ENCODE measurements at regions not wholly inside any gene's neighbourhood (a gene's known extent, or its start where the extent isn't known, plus 50 kb on each side); places are given as distances from the start of the nearest gene placed in this dataset.

DNA sequence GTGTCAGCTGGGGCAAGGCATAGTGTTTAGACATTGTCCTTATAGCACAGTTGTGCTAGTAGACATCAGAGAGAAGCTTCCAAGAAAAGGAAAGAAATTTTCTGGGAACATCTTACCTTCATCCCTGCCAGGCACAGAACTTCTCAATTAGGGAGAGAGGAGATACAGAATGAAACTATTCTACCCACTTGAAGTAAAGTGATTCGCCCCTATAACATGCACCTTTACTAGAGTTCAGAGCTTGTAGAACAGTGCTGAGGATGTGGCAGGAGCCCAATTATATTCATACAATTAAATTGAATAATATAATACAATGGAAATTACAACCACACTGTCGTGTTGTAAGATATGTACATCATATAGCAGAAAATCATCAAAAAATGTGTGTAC lies 1063.9 kb upstream of the CITED2 start:
- H3K27ac ChIP-seq (ENCODE audit: low read depth in 1 of 2, low read length in 1 of 2): no peak overlapping the region
- DNase-seq (ENCODE audit: low read depth in 6 of 9, low spot score in 9 of 9): no peak

DNA sequence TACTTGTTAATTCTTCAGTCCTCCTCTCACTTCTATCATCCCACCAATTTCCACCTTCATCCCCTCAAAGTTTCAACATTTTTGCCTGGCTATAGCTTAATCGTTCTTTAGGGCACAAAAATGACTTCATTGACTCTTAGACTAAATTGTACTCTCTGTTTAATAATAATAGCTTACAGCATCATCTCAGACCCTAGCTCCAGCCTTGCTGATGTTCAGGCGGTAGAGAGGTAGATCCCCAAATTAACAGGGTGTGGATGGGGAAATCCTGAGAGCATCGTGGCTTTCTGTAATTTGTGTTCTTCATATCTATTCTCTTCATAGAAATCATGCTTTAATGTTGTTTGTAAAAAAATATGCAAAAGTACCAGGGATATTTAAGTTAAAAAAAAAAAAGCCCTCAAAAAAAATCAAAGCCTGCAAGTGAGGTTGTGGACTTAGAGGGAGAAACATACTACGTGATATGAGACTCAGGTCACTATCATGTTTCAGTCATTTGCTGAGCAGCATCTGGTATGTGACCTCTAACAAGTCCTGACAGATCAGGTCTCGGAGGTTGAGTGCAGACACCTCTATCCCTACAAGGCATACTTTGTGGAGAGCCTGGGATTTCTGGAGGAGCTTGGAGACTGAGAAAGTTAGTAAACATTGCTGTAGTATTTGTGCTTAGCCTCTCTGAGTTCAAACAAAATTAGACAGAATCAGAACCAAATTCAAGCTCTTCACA lies 1063.3 kb upstream of the CITED2 start:
- Histone ChIP-seq H3K27me3 (ENCODE audit: control insufficient read depth in 2 of 2, insufficient read depth in 1 of 2, low read length in 1 of 2) (no peaks in the 10 kb centered on the region), H3K4me3 (ENCODE audit: low read length in 2 of 2) (no peak overlapping the region), H3K27ac (ENCODE audit: low read depth in 1 of 2, low read length in 1 of 2) (no peak overlapping the region), H3K4me1 (ENCODE audit: control insufficient read depth in 2 of 2, insufficient read depth in 2 of 2, low read length in 2 of 2) (no peaks in the 10 kb centered on the region), H3K36me3 (ENCODE audit: control insufficient read depth in 2 of 2, insufficient read depth in 2 of 2, low read length in 1 of 2) (no peaks in the 10 kb centered on the region), H3K9me3 (ENCODE audit: control insufficient read depth in 2 of 2, insufficient read depth in 1 of 2, low read length in 1 of 2) (peaks cover 0 to 8% of the 10 kb centered on the region in 2 donors)
- 92% methylated on average over 5 of the region's 5 CpGs for WGBS
- no peak for DNase-seq (ENCODE audit: low read depth in 6 of 9, low spot score in 9 of 9)

More for the DNA sequence above, 1063.9 kb upstream of the CITED2 start:
- WGBS: 95% methylated on average over 2 of the region's 2 CpGs
- Histone ChIP-seq H3K36me3 (ENCODE audit: control insufficient read depth in 2 of 2, insufficient read depth in 2 of 2, low read length in 1 of 2) (no peaks in the 10 kb centered on the region), H3K9me3 (ENCODE audit: control insufficient read depth in 2 of 2, insufficient read depth in 1 of 2, low read length in 1 of 2) (peaks cover 0 to 8% of the 10 kb centered on the region in 2 donors), H3K4me1 (ENCODE audit: control insufficient read depth in 2 of 2, insufficient read depth in 2 of 2, low read length in 2 of 2) (no peaks in the 10 kb centered on the region), H3K4me3 (ENCODE audit: low read length in 2 of 2) (no peak overlapping the region), H3K27me3 (ENCODE audit: control insufficient read depth in 2 of 2, insufficient read depth in 1 of 2, low read length in 1 of 2) (no peaks in the 10 kb centered on the region)

DNA sequence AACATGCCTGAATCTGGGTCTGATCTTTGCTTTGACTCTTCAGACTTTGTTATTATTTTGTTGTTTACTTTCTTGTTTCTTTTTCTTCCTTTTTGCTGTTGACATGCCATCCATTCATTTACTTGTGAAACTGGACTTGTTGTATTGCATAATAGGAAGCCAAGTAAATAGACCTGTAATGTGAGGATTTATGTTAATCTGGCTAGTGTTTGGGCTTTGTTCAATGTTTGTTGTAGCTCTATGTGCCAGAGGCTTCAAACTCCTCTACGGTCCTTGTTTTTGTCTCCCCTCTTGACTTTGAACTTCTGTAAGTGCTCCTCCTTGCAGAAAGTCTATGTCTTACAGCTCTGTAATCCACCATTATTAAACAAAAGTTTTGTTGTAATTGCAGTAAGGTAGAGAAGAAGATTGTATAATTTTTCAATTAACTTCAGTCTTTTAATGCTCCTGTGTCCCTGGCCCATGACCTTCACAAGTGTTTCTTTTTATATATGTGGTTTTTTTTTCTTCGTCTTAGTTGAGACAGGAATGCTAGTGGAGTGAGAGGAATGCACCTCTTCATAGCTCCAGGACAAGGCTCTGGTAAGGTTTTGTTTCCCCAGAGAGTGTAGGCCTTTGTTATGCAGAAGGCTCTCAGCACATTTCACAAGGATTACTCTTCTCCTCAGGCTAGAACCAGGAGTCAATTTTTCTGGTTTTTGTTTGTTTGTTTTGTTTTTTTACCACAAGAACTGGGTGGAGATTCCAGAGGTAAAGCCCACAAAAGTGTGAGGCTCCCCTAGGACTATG lies 1061.8 kb upstream of the CITED2 start:
- Histone ChIP-seq H3K27ac (ENCODE audit: low read depth in 1 of 2, low read length in 1 of 2) (no peak overlapping the region), H3K27me3 (ENCODE audit: control insufficient read depth in 2 of 2, insufficient read depth in 1 of 2, low read length in 1 of 2) (no peaks in the 10 kb centered on the region), H3K9me3 (ENCODE audit: control insufficient read depth in 2 of 2, insufficient read depth in 1 of 2, low read length in 1 of 2) (peaks cover 0 to 8% of the 10 kb centered on the region in 2 donors), H3K4me1 (ENCODE audit: control insufficient read depth in 2 of 2, insufficient read depth in 2 of 2, low read length in 2 of 2) (no peaks in the 10 kb centered on the region), H3K36me3 (ENCODE audit: control insufficient read depth in 2 of 2, insufficient read depth in 2 of 2, low read length in 1 of 2) (no peaks in the 10 kb centered on the region), H3K4me3 (ENCODE audit: low read length in 2 of 2) (no peak overlapping the region)
- DNase-seq (ENCODE audit: low read depth in 6 of 9, low spot score in 9 of 9): no peak
- WGBS: 90% methylated on average over 2 of the region's 2 CpGs

DNA sequence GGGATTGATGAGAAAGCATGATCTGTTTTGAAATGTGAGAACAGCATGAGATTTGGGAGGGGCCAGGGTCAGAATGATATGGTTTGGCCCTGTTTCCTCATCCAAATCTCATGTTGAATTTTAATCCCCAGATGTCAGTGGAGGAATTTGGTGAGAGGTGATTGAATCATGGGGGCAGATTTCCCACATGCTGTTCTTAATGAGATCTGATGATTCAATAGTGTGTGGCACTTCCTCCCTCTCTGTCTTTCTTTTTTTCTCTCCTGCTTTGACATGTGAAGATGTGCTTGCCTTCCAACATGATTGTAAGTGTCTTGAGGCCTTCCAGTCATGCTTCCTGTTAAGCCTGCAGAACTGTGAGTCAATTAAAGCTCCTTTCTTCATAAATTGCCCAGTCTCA lies 1060.3 kb upstream of the CITED2 start:
- no peak overlapping the region for H3K27ac ChIP-seq (ENCODE audit: low read depth in 1 of 2, low read length in 1 of 2)
- no peaks in the 10 kb centered on the region for H3K36me3 ChIP-seq (ENCODE audit: control insufficient read depth in 2 of 2, insufficient read depth in 2 of 2, low read length in 1 of 2)
- H3K4me1 ChIP-seq (ENCODE audit: control insufficient read depth in 2 of 2, insufficient read depth in 2 of 2, low read length in 2 of 2): no peaks in the 10 kb centered on the region
- no peaks in the 10 kb centered on the region for H3K27me3 ChIP-seq (ENCODE audit: control insufficient read depth in 2 of 2, insufficient read depth in 1 of 2, low read length in 1 of 2)
- no peak overlapping the region for H3K4me3 ChIP-seq (ENCODE audit: low read length in 2 of 2)
- H3K9me3 ChIP-seq (ENCODE audit: control insufficient read depth in 2 of 2, insufficient read depth in 1 of 2, low read length in 1 of 2): peaks cover 0 to 8% of the 10 kb centered on the region in 2 donors
- DNase-seq (ENCODE audit: low read depth in 6 of 9, low spot score in 9 of 9): no peak

DNA sequence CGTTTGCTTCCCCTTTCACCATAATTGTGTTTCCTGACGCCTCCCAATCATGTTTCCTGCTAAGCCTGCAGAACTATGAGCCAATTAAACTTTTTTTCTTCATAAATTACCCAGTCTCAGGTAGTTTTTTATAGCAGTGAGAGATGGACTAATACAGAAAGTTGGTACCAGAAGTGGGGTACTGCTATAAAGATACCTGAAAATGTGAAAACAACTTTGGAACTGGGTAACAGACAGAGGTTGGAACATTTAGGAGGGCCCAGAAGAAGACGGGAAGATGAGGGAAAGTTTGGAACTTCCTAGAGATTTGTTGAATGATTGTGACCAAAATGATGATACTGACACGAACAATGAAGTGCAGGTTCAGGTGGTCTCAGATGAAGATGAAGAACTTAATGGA lies 1058.6 kb upstream of the CITED2 start:
- Histone ChIP-seq H3K36me3 (ENCODE audit: control insufficient read depth in 2 of 2, insufficient read depth in 2 of 2, low read length in 1 of 2) (no peaks in the 10 kb centered on the region), H3K27me3 (ENCODE audit: control insufficient read depth in 2 of 2, insufficient read depth in 1 of 2, low read length in 1 of 2) (no peaks in the 10 kb centered on the region), H3K9me3 (ENCODE audit: control insufficient read depth in 2 of 2, insufficient read depth in 1 of 2, low read length in 1 of 2) (peaks cover 0 to 8% of the 10 kb centered on the region in 2 donors), H3K27ac (ENCODE audit: low read depth in 1 of 2, low read length in 1 of 2) (no peak overlapping the region), H3K4me1 (ENCODE audit: control insufficient read depth in 2 of 2, insufficient read depth in 2 of 2, low read length in 2 of 2) (no peaks in the 10 kb centered on the region), H3K4me3 (ENCODE audit: low read length in 2 of 2) (no peak overlapping the region)
- DNase-seq (ENCODE audit: low read depth in 6 of 9, low spot score in 9 of 9): no peak
- 92% methylated on average over 4 of the region's 4 CpGs for WGBS

DNA sequence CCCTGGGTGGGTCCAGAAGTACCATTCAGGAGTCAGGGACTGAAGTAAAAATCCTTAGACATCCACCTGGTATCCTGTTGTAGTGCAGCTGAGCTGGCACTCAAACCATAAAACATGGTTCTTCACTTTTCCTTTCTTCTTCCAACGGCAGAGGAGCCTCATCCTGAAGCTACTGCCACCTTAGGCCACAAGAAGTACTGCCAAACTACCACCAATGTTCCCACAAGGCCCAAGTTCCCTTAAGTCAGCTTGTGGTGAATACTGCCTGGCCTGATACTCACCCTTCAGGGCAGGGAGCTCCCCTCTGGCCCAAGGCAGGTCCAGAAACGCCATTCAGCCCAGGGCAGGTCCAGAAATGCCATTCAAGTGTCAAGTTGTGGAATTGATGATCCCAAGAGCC lies 1053.4 kb upstream of the CITED2 start:
- H3K36me3 ChIP-seq (ENCODE audit: control insufficient read depth in 2 of 2, insufficient read depth in 2 of 2, low read length in 1 of 2): no peaks in the 10 kb centered on the region
- WGBS: 85% methylated on average over 2 of the region's 2 CpGs
- H3K27ac ChIP-seq (ENCODE audit: low read depth in 1 of 2, low read length in 1 of 2): no peak overlapping the region

DNA sequence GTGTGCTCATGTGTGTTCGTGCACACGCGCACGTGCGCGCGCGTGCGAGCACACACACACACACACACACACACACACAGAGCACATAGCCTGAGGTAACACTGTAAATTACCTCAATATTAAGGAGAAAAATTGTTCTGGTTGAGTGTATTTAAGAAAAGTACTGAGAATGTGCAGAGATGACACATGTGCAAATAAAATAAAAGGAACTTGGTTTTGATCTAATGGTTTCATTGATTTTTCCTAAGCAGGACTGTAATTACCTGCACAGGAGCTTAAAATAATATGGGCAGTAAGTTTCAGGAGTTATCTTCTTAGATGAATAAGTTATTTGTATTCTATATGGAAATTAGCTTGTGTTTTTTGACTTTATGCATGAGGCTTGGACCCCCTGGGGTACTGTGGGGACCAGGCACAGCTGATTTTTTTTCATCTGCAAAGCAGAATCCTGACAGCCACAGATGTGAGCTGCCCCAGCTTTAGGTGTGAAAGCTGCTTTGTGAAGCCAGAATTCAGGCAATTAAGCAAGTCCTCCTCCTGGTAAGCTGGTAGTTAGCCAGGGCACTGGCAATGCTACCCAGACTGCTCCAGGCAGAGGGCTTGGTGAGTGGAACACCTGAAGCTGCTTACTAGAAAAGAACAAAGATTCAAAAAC lies 1040.6 kb upstream of the CITED2 start:
- no peak overlapping the region for H3K27ac ChIP-seq (ENCODE audit: low read depth in 1 of 2, low read length in 1 of 2)
- no peak overlapping the region for H3K4me3 ChIP-seq (ENCODE audit: low read length in 2 of 2)
- no peaks in the 10 kb centered on the region for H3K36me3 ChIP-seq (ENCODE audit: control insufficient read depth in 2 of 2, insufficient read depth in 2 of 2, low read length in 1 of 2)
- 96% methylated on average over 9 of the region's 9 CpGs for WGBS
- no peaks in the 10 kb centered on the region for H3K4me1 ChIP-seq (ENCODE audit: control insufficient read depth in 2 of 2, insufficient read depth in 2 of 2, low read length in 2 of 2)
- no peaks in the 10 kb centered on the region for H3K27me3 ChIP-seq (ENCODE audit: control insufficient read depth in 2 of 2, insufficient read depth in 1 of 2, low read length in 1 of 2)
- no peak for DNase-seq (ENCODE audit: low read depth in 6 of 9, low spot score in 9 of 9)
- no peaks in the 10 kb centered on the region for H3K9me3 ChIP-seq (ENCODE audit: control insufficient read depth in 2 of 2, insufficient read depth in 1 of 2, low read length in 1 of 2)

More for the DNA sequence above, 1053.4 kb upstream of the CITED2 start:
- Histone ChIP-seq H3K27me3 (ENCODE audit: control insufficient read depth in 2 of 2, insufficient read depth in 1 of 2, low read length in 1 of 2) (no peaks in the 10 kb centered on the region), H3K4me3 (ENCODE audit: low read length in 2 of 2) (no peak overlapping the region), H3K9me3 (ENCODE audit: control insufficient read depth in 2 of 2, insufficient read depth in 1 of 2, low read length in 1 of 2) (no peaks in the 10 kb centered on the region), H3K4me1 (ENCODE audit: control insufficient read depth in 2 of 2, insufficient read depth in 2 of 2, low read length in 2 of 2) (no peaks in the 10 kb centered on the region)
- no peak for DNase-seq (ENCODE audit: low read depth in 6 of 9, low spot score in 9 of 9)

DNA sequence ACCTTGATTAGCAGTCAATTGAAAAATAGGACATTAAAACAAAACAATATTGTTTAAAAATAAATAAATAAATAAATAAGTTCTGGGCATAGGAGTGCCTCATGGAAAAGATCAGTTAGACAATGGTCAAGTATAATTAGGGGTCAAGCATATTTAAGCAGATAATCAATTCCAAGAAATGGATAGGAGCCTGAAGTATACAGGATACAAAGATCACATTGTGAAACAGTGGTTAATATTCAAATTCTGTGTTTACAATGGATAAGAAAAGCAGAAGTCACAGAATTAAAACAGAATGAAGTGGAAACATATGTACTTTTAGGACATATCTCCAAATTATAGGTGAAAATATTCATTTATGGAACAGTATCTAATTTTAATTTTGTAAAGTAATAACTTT lies 1028.6 kb upstream of the CITED2 start:
- Histone ChIP-seq H3K4me1 (ENCODE audit: control insufficient read depth in 2 of 2, insufficient read depth in 2 of 2, low read length in 2 of 2) (no peaks in the 10 kb centered on the region), H3K9me3 (ENCODE audit: control insufficient read depth in 2 of 2, insufficient read depth in 1 of 2, low read length in 1 of 2) (peaks cover 0 to under 1% of the 10 kb centered on the region in 2 donors), H3K4me3 (ENCODE audit: low read length in 2 of 2) (no peak overlapping the region), H3K27ac (ENCODE audit: low read depth in 1 of 2, low read length in 1 of 2) (no peak overlapping the region), H3K36me3 (ENCODE audit: control insufficient read depth in 2 of 2, insufficient read depth in 2 of 2, low read length in 1 of 2) (no peaks in the 10 kb centered on the region), H3K27me3 (ENCODE audit: control insufficient read depth in 2 of 2, insufficient read depth in 1 of 2, low read length in 1 of 2) (no peaks in the 10 kb centered on the region)
- no peak for DNase-seq (ENCODE audit: low read depth in 6 of 9, low spot score in 9 of 9)

DNA sequence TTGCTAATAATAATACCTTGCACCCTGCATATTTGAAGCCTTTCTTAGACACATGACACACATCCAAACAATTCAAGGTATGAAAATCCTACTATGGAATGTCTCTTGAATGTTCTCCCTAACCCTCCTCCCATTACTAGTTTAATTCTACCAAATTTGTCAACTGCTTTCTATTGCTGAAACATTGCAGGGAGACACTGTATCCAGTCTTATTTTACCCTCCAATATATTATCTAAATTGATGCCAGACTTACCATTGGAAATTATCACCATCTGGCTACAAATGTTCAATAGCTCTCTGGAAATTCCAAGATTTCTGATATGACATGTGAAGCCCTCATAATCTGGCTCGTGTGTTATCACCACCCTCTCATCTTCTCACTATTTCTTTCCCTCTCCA lies 1027.3 kb upstream of the CITED2 start:
- no peak for DNase-seq (ENCODE audit: low read depth in 6 of 9, low spot score in 9 of 9)
- no peaks in the 10 kb centered on the region for H3K36me3 ChIP-seq (ENCODE audit: control insufficient read depth in 2 of 2, insufficient read depth in 2 of 2, low read length in 1 of 2)
- H3K9me3 ChIP-seq (ENCODE audit: control insufficient read depth in 2 of 2, insufficient read depth in 1 of 2, low read length in 1 of 2): no peaks in the 10 kb centered on the region
- WGBS: 95% methylated on average over 1 of the region's 1 CpG
- no peak overlapping the region for H3K4me3 ChIP-seq (ENCODE audit: low read length in 2 of 2)
- H3K27me3 ChIP-seq (ENCODE audit: control insufficient read depth in 2 of 2, insufficient read depth in 1 of 2, low read length in 1 of 2): no peaks in the 10 kb centered on the region
- H3K27ac ChIP-seq (ENCODE audit: low read depth in 1 of 2, low read length in 1 of 2): no peak overlapping the region
- H3K4me1 ChIP-seq (ENCODE audit: control insufficient read depth in 2 of 2, insufficient read depth in 2 of 2, low read length in 2 of 2): no peaks in the 10 kb centered on the region

Measured in thymus (tissue), 11 donors.